Activated naive CD4-positive, alpha-beta T cell treated with anti-CD3 and anti-CD28 coated beads, Interleukin-2, amount 50 U/mL, for 16 hours (primary cell): ENCODE measurements at regions not wholly inside any gene's neighbourhood (a gene's known extent, or its start where the extent isn't known, plus 50 kb on each side); places are given as distances from the start of the nearest gene placed in this dataset.
"Not testable (repeated sequence)": the region's sequence is repeated elsewhere in the genome, so short reads cannot be mapped to it uniquely, and the experiment has no call there.

Source experiments
- DNase-seq: peaks from one replicate; pipeline ENCODE4 v3.0.0-alpha.2; 2020

DNA sequence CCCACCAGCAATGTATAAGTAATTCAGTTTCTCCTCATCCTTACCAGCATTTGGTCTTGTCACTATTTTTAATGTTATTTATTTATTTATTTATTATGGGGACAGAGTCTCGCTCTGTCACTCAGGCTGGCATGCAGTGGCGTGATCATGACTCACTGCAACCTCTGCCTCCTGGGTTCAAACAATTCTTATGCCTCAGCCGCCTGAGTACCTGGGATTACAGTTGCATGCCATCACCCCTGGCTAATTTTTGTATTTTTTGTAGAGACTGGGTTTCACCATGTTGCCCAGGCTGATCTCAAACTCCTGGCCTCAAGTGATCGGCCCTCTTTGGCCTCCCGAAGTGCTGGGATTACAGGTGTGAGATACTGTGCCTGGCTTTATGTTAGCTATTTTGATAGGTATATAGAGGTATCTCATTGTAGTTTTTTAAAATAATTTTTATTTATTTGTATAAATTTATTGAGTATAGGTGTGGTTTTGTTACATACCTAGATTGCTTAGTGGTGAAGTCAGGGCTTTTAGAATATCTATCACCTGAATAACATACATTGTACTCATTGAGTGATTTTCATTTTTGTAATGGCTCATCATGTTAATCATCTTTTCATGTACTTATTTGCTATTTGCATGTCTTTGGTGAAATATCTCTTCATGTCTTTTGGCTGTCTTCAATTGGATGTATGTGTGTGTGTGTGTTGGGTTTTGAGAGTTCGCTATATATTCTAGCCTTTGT, 53.3 kb downstream of the TANC2 start:
- DNase-seq: no peak

DNA sequence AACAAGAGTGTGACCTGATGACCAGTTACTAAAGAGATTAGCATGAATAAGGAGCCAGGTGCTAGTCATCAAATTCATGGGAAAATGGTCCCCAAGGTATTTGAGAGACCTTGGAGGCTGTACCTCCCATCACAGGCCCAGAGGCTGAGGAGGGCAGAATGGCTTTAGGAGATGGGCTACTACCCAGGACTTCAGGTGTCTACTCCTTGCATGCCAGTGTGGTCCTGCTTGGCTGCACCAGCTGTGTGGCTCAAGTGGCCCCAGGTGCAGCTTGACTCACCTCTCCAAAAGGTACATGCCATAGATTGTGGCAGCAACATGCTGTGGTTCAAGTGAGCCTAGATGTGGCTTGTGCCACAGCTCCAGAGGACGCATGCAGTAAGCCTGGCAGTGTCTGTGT, 56.5 kb downstream of the TANC2 start:
- no peak for DNase-seq

DNA sequence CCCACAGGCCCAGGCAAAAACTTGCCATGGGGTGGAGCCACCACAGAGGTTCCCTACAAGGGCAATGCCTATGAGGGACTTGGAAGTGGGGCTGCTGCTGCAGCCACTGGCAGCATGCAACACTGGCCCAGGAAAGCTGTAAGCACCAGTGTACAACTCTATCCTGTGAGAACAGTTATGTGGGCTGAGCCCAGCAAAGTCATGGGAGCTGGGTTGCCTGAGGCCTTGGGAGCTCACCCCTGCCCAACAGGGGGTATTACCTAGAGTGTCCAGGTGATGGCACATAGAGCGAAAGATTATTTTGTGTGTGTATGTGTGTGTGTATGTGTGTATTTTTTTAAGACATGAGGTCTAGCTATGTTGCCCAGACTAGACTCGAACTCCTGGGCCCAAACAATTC, 57.0 kb downstream of the TANC2 start:
- DNase-seq: no peak

DNA sequence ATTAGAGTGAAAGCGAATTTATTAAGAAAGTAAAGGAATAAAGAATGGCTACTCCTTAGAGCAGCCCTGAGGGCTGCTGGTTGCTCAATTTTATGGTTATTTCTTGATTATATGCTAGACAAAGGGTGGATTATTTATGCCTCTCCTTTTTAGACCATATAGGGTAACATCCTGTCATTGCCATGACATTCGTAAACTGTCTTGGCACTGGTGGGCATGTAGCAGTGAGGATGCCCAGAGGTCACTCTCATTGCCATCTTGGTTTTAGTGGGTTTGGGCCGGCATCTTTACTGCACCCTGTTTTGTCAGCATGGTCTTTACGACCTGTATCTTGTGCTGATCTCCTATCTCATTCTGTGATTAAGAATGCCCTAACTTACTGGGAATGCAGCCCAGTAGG, 58.2 kb downstream of the TANC2 start:
- DNase-seq: no peak

DNA sequence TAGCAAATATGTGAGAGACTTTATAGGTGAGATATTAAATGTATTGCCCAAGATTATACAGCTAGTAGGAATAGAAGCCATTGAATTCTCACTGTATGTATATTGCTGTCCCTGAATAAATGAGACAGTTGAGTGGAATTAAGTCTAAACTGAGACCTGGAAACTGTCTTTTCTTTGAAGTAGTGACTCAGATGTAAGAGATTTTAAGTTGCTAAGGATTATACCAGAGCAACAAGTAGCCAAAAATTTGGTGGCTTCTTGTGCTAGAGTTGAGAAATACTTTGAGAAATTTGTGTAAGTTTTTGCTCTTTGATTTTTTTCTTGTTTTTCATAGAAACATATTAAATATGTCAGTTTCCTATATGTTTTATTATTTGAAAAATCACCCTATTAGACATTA, 58.7 kb downstream of the TANC2 start:
- DNase-seq: no peak

DNA sequence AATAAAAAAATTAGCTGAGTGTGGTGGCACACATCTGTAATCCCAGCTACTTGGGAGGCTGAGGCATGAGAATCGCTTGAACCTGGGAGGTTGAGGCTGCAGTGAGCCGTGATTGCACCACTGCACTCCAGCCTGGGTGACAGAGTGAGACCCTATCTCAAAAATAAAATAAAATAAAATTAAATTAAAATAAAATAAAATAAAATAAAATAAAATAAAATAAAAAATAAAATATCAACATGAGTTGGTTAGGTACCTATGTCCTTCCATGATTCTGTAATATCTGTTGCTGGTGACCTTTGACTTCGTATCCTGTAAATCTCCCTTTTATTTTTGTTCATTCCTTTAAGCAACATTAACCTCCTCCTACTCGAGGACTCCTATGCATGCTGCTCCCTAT, 59.6 kb downstream of the TANC2 start:
- DNase-seq: not testable (repeated sequence)

DNA sequence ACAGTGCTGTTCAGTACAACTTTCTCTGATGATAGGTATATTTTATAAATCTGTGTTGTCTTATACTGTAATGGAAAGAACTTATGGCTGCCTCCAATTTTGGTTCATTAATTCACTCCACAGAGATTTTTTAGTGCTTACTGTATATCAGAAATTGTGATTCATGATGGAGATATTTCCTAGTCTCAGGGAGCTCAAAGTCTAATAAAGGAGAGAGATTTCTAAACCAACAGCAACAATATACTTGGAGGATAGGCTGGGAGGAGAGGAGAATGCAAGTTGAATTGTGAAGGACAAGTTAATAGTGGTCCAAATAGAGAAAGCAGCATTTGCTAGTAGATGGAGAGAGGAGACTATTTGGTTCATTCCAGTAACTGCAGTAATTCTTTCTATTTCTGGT, 63.5 kb downstream of the TANC2 start:
- no peak for DNase-seq

DNA sequence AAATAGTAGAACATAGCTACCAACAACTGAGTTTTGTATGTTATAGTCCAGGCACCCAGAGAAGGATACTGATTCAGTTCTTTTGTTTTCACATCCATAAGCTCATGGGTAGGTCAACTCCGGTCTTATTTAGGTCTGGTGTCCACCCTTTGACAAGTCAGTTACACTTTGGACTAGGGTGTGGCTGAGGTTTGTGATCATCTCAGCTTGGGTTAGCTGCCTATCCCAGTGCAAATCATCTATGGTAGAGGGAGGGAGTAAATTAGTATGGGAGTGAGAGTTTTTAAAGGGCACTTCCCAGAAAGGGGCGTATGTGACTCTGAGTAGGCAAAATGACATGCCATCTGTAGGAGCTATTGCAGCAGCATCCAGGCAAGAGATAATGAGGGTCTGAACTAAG, 66.1 kb downstream of the TANC2 start:
- no peak for DNase-seq

DNA sequence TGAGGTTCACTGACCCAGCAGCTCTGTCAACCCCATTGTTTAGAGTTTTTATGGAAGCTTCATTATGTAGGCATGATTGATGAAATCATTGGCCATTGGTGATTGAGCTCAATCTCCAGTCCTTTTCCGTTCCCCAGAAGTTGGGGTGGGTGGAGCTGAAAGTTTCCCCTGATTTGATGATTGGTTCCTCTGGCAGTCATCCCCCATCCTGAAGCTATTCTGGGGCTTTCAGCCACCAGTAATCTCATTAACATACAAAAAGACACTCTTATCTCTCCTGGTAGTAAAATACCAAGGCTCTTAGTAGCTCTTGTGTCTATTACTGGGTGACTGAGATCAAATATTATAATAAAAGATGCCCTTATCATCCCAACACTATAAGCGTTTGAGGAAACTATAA, 67.1 kb downstream of the TANC2 start:
- DNase-seq: no peak

DNA sequence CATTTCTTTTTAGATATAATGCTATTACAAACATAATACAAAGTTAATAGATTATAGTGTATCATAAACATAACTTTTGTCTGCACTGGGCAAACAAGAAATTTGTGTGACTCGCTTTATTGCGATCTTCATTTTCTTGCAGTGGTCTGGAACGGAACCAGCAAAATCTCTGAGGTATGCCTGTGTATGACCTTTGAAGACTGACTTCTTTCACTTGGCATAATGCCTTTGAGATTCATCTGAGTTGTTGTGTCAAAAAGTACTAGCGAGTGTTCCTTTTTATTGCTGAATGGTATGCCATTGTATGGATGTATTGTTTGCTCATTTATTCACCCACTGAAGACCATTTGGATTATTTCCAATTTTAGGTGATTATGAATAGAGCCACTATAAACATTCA, 69.2 kb downstream of the TANC2 start:
- DNase-seq: no peak

DNA sequence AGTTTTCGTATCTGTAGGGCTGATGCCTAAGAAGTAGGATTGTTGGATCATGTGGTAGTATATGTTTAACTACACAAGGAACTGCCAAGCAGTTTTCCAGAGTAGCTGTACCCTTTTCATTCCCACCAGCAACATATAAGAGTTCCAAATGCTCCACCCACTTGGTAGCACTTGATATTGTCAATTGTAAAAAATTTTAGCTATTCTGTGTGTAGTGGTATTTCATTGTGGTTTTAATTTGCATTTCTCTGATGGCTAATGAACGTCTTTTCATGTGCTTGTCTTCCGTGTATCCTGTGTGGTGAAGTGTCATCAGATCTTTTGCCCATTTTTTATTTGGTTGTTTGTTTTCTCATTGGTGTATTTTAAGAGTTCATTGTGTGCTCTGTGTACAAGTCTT, 69.7 kb downstream of the TANC2 start:
- DNase-seq: no peak

DNA sequence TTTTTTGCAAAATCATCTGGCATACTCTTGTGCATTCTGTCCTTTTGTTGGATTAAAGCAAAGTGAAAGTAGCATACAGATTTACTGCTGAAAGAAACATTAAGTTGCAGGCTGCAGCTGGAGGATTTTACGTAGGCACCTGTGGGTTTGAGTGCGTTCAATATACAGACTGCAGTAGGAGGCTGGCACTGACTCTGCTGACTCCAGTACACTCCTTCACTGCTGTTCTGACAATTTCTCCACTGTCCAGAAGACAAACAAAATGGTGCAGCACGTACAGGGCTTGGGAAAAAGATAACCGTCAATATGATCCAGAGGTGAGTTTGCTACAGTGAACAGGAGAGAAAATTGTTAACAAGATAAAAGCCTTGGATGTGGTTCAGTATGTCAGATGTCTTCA, 73.3 kb downstream of the TANC2 start:
- DNase-seq: no peak

DNA sequence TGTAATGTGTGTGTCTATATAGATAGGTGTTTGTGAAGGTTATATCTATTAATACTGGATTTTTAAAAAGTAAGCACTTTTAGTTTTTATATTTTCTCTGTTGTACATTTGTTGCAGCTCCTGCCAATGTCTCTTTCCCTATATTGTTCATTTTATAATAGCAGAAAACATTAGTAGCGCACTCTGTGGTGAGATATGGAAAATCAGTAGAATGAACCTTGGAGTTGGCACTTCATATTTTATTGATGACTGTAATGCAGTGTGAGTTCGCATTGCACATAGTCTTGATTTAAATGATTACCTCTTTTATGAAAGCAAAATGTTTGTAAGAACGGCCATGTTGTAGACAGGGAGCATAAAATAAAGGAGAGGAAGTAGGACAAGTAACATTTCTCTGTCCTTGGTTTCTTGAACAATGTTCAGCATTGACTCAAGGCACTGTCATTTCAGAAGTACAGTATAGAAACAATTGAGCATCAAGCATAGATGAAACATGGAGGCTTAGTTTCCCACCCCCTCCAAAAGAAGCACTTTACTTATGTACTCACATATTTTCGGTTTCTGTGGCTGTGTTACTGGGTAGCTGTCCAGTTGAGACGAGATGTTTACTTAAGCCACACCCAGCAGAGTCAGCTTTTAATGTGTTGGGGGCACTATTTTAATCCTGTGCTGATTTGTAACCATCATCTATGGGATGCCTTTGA, 74.0 kb downstream of the TANC2 start:
- DNase-seq: no peak

DNA sequence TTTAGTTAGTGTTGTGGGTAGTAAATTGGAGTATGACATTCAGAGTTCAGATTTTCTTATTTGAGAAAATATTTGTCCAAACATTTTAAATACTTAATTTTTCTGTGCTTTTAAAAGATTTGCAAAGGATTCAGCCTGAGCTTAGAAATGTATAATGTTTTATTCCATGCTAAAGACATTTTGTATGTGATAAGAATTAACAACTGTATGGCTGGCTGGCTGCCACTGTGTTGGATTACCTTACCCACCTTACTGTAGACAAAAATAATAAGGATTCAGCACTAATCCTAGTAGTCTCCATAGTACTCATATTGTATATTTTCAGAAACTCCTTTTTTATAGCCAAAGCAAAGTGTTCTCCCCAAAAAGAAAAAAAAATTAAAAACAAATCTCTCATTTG, 74.8 kb downstream of the TANC2 start:
- DNase-seq: no peak

DNA sequence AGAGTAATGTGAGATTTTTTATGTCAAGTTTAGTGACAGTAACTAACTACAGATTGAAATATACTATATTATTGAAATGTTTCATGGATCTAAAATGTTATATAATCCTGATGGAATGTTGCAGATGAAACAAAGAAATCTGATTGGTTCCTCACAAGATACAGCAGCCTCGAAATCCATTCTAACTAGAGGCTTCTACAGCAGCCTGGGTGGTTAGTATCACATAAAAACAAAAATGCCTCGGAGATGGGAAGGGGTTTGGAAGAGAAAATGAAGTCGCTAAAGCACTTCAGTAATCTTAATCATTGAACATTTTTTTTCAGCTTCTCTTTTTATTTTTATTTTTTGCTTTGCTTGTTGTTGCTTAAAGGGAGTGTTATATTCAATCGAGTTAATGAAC, 75.2 kb downstream of the TANC2 start:
- DNase-seq: no peak

DNA sequence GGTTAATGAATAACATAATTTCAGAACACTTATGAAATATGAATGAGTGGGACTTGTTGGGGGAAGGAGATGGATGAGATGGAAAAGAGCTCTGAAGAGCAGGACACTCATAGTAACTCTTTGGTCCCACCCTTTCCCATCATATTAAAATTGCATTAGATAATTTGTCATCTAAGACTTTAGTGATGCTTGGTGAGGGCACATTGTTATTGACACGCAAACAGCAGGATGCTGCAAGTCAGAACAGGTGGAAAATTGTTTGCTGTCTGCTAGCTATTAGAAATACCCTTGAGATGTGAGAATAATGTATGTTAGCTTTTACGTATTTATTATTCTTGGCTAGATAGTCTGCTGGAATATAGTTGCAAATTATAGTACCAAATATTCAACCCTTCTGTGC, 75.7 kb downstream of the TANC2 start:
- DNase-seq: no peak

DNA sequence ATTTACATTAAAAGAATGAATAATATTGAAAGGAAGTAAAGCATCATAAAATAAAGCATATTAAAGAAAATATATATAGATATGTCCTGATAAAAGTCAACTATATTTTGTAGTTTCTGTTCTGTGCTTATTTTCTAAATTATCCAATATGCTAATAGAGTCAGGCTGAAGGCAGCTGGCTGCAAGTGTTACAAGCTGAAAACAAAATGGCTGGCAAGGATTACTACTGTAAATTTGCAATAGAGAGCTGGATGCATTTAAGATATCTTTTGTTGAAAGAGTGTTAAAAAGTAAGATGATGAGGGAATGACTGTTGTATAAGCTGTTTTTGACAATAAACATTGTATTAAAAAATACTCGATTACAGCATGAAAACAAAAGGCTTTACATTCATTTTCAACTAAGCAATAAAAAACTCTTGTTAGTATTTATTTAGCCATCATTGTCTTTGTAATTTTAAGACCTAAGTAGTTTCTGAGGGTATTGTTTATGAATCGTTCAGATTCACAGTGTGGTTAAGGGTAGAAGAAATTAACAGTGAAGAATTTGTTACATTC, 76.3 kb downstream of the TANC2 start:
- DNase-seq: no peak

DNA sequence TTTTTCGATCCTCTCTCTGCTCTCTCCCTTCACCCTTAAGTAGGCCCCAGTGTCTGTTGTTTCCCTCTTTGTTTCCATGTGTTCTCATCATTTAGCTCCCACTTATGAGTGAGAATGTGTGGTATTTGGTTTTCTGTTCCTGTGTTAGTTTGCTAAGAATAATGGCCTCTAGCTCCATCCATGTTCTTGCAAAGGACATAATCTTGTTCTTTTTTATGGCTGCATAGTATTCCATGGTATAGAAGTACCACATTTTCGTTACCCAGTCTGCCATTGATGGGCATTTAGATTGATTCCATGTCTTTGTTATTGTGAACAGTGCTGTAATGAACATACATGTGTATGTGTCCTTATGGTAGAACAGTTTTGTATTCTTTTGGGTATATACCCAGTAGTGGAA, 91.5 kb downstream of the TANC2 start:
- DNase-seq: not testable (repeated sequence)

DNA sequence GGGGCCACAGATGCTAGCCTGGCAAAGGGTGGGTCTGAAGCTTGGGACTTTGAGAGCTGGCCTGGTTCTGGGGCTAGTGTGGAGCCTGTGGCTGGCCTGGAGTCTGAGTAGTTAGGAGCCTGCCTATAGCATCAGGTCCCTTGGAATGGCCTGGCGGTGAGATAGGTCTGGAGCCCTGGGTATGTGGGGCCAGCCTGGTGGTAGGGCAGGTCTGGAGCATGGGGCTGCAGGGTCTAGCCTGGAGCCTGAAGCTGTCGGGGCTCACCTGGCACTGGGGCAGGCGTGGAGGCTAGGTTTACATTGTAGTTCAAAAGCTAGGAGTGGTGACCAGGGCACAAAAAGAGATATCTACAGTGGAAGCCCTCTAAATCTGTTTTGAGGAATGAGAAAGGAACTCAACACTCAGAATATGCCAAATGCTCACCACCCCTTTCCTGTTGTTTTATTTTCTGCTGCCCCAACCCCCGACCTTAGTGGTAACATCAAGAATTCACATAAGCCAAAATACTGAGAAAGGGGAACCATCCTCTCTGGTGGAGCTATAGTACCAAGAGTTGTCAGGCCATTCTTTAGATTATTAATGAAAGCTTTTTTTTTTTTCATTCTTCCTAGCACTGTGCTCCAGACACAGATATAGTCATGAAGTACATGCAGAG, 100.3 kb downstream of the TANC2 start:
- no peak for DNase-seq

DNA sequence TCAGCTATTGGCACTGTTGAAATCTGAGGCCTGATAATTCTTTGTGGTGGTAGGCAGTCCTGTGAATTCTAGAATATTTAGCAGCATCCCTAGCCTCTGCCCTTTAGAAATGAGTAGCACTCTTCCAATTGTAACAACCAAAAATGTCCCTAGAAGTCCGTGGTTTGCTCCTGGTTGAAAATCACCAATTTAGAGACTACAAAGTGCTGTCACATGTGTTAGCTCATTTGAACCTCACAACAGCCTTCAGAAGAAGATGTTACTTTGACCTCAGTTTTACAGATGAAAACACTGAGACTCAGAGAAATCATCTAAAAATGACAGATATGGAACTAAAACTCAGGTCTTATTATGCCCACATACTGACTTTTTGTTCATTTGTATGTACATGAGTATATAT, 103.2 kb downstream of the TANC2 start:
- DNase-seq: no peak

DNA sequence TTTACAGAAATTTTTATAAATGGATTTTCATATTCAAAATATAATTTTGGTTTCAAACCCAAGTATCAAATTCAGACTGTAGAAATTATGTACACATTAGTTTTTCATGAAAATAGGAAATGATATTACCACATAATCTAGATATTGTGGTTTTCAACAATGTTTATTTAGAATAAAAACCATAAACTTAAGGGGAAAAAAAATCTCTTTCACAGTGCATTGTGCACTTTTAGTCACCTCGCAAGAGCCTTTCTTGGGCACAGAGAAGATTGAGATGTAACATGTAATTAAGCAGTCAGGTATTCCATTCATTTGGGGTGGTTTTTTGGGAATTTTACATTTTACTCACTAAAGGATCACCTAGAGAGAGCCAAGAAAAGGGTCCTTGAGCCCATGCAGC, 104.0 kb downstream of the TANC2 start:
- DNase-seq: no peak

DNA sequence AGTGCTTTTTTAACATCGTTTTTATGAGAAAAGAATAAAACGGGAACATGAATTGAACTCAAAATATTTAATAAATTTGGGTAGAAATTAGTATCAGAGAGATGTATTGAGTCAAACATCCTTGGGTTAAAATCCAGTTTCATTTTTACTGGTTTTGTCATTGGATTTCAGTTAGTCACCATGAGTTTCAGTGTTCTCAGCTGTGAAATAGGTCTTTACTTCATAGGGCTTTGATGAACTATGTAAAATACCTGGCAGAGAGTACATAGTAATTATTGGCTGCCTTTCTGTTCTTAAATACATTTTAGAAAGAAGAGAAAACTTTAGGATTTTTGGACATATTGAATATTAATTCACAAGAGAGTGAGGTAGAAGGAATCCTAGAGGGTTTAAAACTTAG, 105.8 kb downstream of the TANC2 start:
- DNase-seq: no peak

DNA sequence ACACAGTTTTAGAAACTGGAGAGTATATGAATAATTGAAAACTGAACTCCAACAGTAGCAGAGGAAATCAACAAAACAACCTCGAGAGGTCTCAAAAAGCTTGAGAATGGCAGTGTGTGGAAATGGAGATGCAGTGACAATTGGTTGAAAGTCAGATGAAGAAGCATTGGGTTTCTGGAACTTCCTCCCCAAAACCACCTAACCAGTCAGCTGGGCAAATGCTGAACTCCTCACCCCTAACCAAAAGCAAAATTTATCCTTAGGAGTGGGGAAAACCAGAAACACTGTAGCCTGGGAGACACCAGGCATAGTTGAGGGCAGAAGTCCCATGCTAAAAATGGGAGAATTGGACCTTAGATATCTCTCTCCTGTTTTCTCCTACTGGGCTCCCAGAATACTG, 109.9 kb downstream of the TANC2 start:
- no peak for DNase-seq

DNA sequence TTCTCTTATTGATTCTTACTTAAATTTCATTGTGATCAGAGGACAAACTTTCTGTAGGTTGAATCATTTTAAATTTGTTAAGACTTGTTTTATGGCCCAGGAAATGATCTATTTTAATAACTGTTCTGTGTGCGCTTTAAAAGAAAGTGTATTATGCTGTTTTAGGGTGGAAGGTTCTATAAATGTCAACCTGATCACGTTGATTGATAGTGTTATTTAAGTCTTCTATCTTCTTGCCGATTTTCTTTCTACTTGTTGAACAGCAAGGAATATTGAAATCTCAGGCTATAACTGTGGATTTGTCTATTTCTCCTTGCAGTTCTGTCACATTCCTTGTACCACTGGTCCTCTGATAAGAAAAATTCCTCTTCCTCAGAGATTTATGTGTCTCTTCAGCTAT, 112.7 kb downstream of the TANC2 start:
- DNase-seq: no peak
